CD4-positive, alpha-beta T cell (primary cell): ENCODE measurements at regions not wholly inside any gene's neighbourhood (a gene's known extent, or its start where the extent isn't known, plus 50 kb on each side); places are given as distances from the start of the nearest gene placed in this dataset.

Experiments used
- ATAC-seq: fragments of 200-7000 bp; cut with Tn5 transposase; one replicate; pipeline ENCODE4 v1.10.0; 2022; ENCODE audit warnings: mild to moderate bottlenecking; ENCODE audit not compliant: poor library complexity
- CTCF ChIA-PET: fragments of 350-600 bp; sonication (Branson Sonifier 250); formaldehyde crosslinking; loops from one replicate; lab custom pipeline; 2021; ENCODE audit warnings: antibody characterized with exemption, inconsistent platforms; lab: Charles Lee
- POLR2A ChIA-PET: fragments of 350-600 bp; sonication (Branson Sonifier 250); formaldehyde crosslinking; loops from one replicate; lab custom pipeline; 2021; ENCODE audit warnings: antibody characterized with exemption, inconsistent platforms; lab: Charles Lee
- DNase-seq, 14 experiments: peaks; one replicate each; pipeline ENCODE4 v3.0.0-alpha.2; 2013 to 2020; ENCODE audit warnings: mixed read lengths in 2 of 14
- H3K27ac ChIP-seq, 2 donors: one replicate each; pipeline versions ENCODE4 v1.5.1 to v1.7.0; 2013; ENCODE audit warnings: low read length in 2 of 2, low read depth in 1 of 2, mild to moderate bottlenecking in 1 of 2
- H3K27me3 ChIP-seq, 2 experiments: 1 replicate in 1 of 2; 2 replicates in 1 of 2; pipeline versions ENCODE4 v1.6.1 to v1.7.0; 2013; ENCODE audit warnings: low read length in 2 of 2, control low read depth in 1 of 2, mild to moderate bottlenecking in 1 of 2, moderate library complexity in 1 of 2; ENCODE audit not compliant: insufficient read depth in 2 of 2, control insufficient read depth in 1 of 2
- H3K36me3 ChIP-seq: one replicate; pipeline ENCODE4 v1.6.1; 2013; ENCODE audit warnings: low read length, control low read depth; ENCODE audit not compliant: insufficient read depth
- H3K4me1 ChIP-seq: one replicate; pipeline ENCODE4 v1.6.1; 2013; ENCODE audit warnings: low read length, control low read depth; ENCODE audit not compliant: insufficient read depth
- H3K4me3 ChIP-seq: one replicate; pipeline ENCODE4 v1.5.1; 2013; ENCODE audit warnings: mild to moderate bottlenecking, low read length, moderate library complexity
- H3K9me3 ChIP-seq, 2 experiments: 1 replicate in 1 of 2; 2 replicates in 1 of 2; pipeline versions ENCODE4 v1.6.1 to v1.7.0; 2013; ENCODE audit warnings: low read length in 2 of 2, mild to moderate bottlenecking in 2 of 2, control low read depth in 1 of 2, moderate library complexity in 1 of 2; ENCODE audit not compliant: control insufficient read depth in 1 of 2, insufficient read depth in 1 of 2
- H3K27ac Mint-ChIP-seq: one replicate; pipeline ENCODE4 v1.8.0; 2020; ENCODE audit warnings: mixed read lengths
- H3K27me3 Mint-ChIP-seq: one replicate; pipeline ENCODE4 v1.8.0; 2021; ENCODE audit warnings: mixed read lengths
- H3K36me3 Mint-ChIP-seq: one replicate; pipeline ENCODE4 v1.8.0; 2021; ENCODE audit warnings: low read depth, mixed read lengths
- H3K4me1 Mint-ChIP-seq: one replicate; pipeline ENCODE4 v1.8.0; 2021; ENCODE audit warnings: low read depth, mixed read lengths
- H3K4me3 Mint-ChIP-seq: one replicate; pipeline ENCODE4 v1.8.0; 2020; ENCODE audit warnings: mild to moderate bottlenecking, mixed read lengths
- H3K9me3 Mint-ChIP-seq: one replicate; pipeline ENCODE4 v1.8.0; 2020; ENCODE audit warnings: mixed read lengths
- CTCF ChIP-seq: fragments of 200-600 bp; IDR thresholded peaks from one replicate; pipeline ENCODE4 v1.8.0; 2022; ENCODE audit warnings: antibody characterized with exemption, mild to moderate bottlenecking
- intact Hi-C, 2 experiments: fragments of 100-400 bp; cut with DNase I in 1 of 2; cut with micrococcal nuclease in 1 of 2; formaldehyde crosslinking; loops; one replicate each; pipeline versions ENCODE4 v1.15.1 to v1.9.0; 2023 to 2025; cut with DNase I, micrococcal nuclease

- no peak overlapping the region for H3K4me3 Mint-ChIP-seq
- no peak for TF ChIP-seq CTCF
- no peak overlapping the region for H3K27ac Mint-ChIP-seq
- H3K36me3 ChIP-seq = no peaks in the 10 kb centered on the region
- no peaks in the 10 kb centered on the region for H3K36me3 Mint-ChIP-seq
- DNase-seq = no peak
- ChIA-PET POLR2A (no interaction called here), CTCF (no interaction called here)
- intact Hi-C loops = no loop called here
- peaks cover 0 to 4% of the 10 kb centered on the region in 2 experiments for H3K9me3 ChIP-seq
- H3K27me3 ChIP-seq = no peaks in the 10 kb centered on the region
- no peaks in the 10 kb centered on the region for H3K27me3 Mint-ChIP-seq
- no peak overlapping the region for H3K27ac ChIP-seq
- H3K9me3 Mint-ChIP-seq = no peaks in the 10 kb centered on the region
- ATAC-seq = no peak
- H3K4me1 Mint-ChIP-seq = no peaks in the 10 kb centered on the region
- no peaks in the 10 kb centered on the region for H3K4me1 ChIP-seq
- no peak overlapping the region for H3K4me3 ChIP-seq
Observed at GRCh38 chr21:25191141-25191540, 416.1 kb downstream of the MRPL39 start.

- no peak for ATAC-seq
Observed at GRCh38 chr21:25189497-25189896, 417.8 kb downstream of the MRPL39 start.

DNA sequence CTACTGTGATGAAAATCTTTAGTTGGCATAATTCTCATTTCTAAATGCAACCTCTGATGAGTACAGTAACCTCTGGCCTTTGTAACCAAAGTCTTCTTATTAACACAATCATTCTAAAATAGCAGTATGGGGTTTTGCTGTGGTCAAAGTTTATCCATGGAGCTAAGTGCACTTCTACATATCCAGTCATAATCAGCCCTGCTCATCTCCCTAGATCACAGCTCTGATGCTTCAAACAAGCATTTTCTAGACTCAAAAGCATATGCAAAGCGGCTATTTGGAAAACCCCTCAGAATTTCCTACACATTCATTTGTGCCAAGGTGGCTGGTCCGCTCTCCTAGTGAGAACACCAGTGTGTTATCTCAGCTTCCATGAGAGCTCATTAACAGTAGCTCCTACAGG, 418.6 kb downstream of the MRPL39 start:
- no peaks in the 10 kb centered on the region for H3K36me3 Mint-ChIP-seq
- no peak overlapping the region for H3K27ac Mint-ChIP-seq
- no peaks in the 10 kb centered on the region for H3K4me1 Mint-ChIP-seq
- no peak for DNase-seq
- Histone ChIP-seq H3K4me1 (no peaks in the 10 kb centered on the region), H3K27ac (no peak overlapping the region), H3K9me3 (no peaks in the 10 kb centered on the region), H3K27me3 (no peaks in the 10 kb centered on the region), H3K4me3 (no peak overlapping the region), H3K36me3 (no peaks in the 10 kb centered on the region)
- no peak overlapping the region for H3K4me3 Mint-ChIP-seq
- POLR2A ChIA-PET = no interaction called here
- no peak for ATAC-seq
- no peak for TF ChIP-seq CTCF
- no peaks in the 10 kb centered on the region for H3K27me3 Mint-ChIP-seq
- intact Hi-C loops = no loop called here
- CTCF ChIA-PET = no interaction called here
- peaks cover 3% of the 10 kb centered on the region for H3K9me3 Mint-ChIP-seq

More at GRCh38 chr21:25189497-25189896, 417.8 kb downstream of the MRPL39 start:
- Histone ChIP-seq H3K36me3 (no peaks in the 10 kb centered on the region), H3K27me3 (no peaks in the 10 kb centered on the region), H3K4me3 (no peak overlapping the region), H3K27ac (no peak overlapping the region), H3K4me1 (no peaks in the 10 kb centered on the region), H3K9me3 (no peaks in the 10 kb centered on the region)
- Mint-ChIP-seq H3K9me3 (peaks cover 1% of the 10 kb centered on the region), H3K4me3 (no peak overlapping the region), H3K36me3 (no peaks in the 10 kb centered on the region), H3K27me3 (no peaks in the 10 kb centered on the region), H3K27ac (no peak overlapping the region), H3K4me1 (no peaks in the 10 kb centered on the region)
- TF ChIP-seq CTCF = no peak
- no peak for DNase-seq
- intact Hi-C loops = no loop called here
- POLR2A ChIA-PET = no interaction called here
- CTCF ChIA-PET = no interaction called here
